PC-9 (cell line): ENCODE measurements at regions not wholly inside any gene's neighbourhood (a gene's known extent, or its start where the extent isn't known, plus 50 kb on each side); places are given as distances from the start of the nearest gene placed in this dataset.

Source experiments
- BruUV-seq: library from RNA; stranded (reverse); fragments of 400-500 nt; replicated peaks from 2 replicates; lab custom pipeline; 2021; lab: Mats Ljungman, UMichigan
- CTCF ChIA-PET: fragments of 300-600 bp; sonication (Branson Sonifier 250); formaldehyde crosslinking; loops from one replicate; lab custom pipeline; 2022; ENCODE audit warnings: antibody characterized with exemption; lab: Charles Lee
- POLR2A ChIA-PET: fragments of 300-600 bp; sonication (Branson Sonifier 250); formaldehyde crosslinking; loops from one replicate; lab custom pipeline; 2022; ENCODE audit warnings: antibody characterized with exemption; ENCODE audit not compliant: unreplicated experiment; lab: Charles Lee
- DNase-seq, 2 experiments: peaks; one replicate each; pipeline versions ENCODE4 v3.0.0 to v3.0.0-alpha.2; 2015 to 2022; ENCODE audit warnings: mixed read lengths in 1 of 2
- H2AFZ ChIP-seq: fragments of 200-600 bp; sonication (generic); 2 replicates; pipeline ENCODE4 v1.8.1; 2017; ENCODE audit warnings: antibody characterized with exemption
- H3F3A ChIP-seq: fragments of 200-600 bp; sonication (generic); 2 replicates; pipeline ENCODE4 v1.8.1; 2017; ENCODE audit warnings: antibody characterized with exemption, mild to moderate bottlenecking, low read depth; ENCODE audit not compliant: insufficient read depth
- H3K27ac ChIP-seq: fragments of 200-600 bp; sonication (generic); 2 replicates; pipeline ENCODE4 v1.6.1; 2016; ENCODE audit warnings: mixed run types
- H3K27me3 ChIP-seq: fragments of 200-600 bp; sonication (generic); 2 replicates; pipeline ENCODE4 v1.6.1; 2016; ENCODE audit warnings: low read depth, mixed run types; ENCODE audit not compliant: insufficient read depth
- H3K36me3 ChIP-seq: fragments of 200-600 bp; sonication (generic); 2 replicates; pipeline ENCODE4 v1.6.1; 2016; ENCODE audit warnings: low read depth, mixed run types
- H3K4me1 ChIP-seq: fragments of 200-600 bp; sonication (generic); replicated peaks from 2 replicates; pipeline ENCODE4 v1.6.1; 2016; ENCODE audit warnings: mixed run types; ENCODE audit not compliant: insufficient read depth
- H3K4me2 ChIP-seq: fragments of 200-600 bp; sonication (generic); 2 replicates; pipeline ENCODE4 v1.6.1; 2017; ENCODE audit warnings: mixed run types
- H3K4me3 ChIP-seq: fragments of 200-600 bp; sonication (generic); 2 replicates; pipeline ENCODE4 v1.6.1; 2016; ENCODE audit warnings: mixed run types
- H3K79me2 ChIP-seq: fragments of 200-600 bp; sonication (generic); 2 replicates; pipeline ENCODE4 v1.6.1; 2017; ENCODE audit warnings: low read depth, mixed run types
- H3K9me2 ChIP-seq: fragments of 200-600 bp; sonication (generic); 2 replicates; pipeline ENCODE4 v1.8.1; 2017; ENCODE audit warnings: mild to moderate bottlenecking; ENCODE audit not compliant: insufficient read depth
- H3K9me3 ChIP-seq: fragments of 200-600 bp; sonication (generic); 2 replicates; pipeline ENCODE4 v1.8.1; 2016; ENCODE audit warnings: low read depth; ENCODE audit not compliant: insufficient read depth
- H4K20me1 ChIP-seq: fragments of 200-600 bp; sonication (generic); 2 replicates; pipeline ENCODE4 v1.8.1; 2017; ENCODE audit not compliant: insufficient read depth
- EZH2 ChIP-seq: fragments of 200-600 bp; sonication (generic); IDR thresholded peaks from 2 replicates; pipeline ENCODE4 v1.8.0; 2017; ENCODE audit warnings: antibody characterized with exemption, low read depth
- intact Hi-C: fragments of 100-400 bp; cut with micrococcal nuclease; formaldehyde crosslinking; loops from one replicate; pipeline ENCODE4 v1.10.0; 2022; ENCODE audit not compliant: unreplicated experiment
- TF ChIP-seq, protein P1 (sequence below): fragments of 200-600 bp; sonication (generic); conservative IDR thresholded peaks from 2 replicates; pipeline ENCODE4 v1.6.1; 2017; ENCODE audit warnings: mixed run types, antibody characterized with exemption, mild to moderate bottlenecking, moderate library complexity

DNA sequence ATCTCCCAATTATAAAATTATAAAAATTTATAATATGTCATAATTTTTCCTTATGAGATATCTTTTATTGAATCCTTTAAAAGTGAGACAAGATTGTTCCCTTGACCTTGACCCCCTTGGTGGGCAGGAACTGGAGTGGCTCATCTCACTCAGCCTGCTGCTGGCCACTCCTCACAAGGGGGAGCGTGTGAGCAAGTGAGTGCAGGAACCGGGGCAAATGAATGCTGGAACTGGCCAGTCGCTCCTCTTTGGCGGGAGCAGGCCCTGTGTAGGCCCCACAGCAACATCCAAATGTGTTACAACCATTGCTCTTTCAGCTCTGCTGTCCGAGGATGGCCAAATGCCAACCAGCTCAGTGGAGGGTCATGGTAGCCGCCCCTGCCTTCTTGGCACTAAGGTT lies 178.8 kb downstream of the ETNK1 start:
- peaks cover 9% of the 10 kb centered on the region; the same call in 1 of the 2 replicates for H3K27me3 ChIP-seq
- ChIA-PET POLR2A (no interaction called here), CTCF (no interaction called here)
- no peak overlapping the region for H2AFZ ChIP-seq
- no peak for DNase-seq
- no peak overlapping the region for H3K4me2 ChIP-seq
- H3K9me2 ChIP-seq: no peaks in the 10 kb centered on the region
- no peak overlapping the region for H3K27ac ChIP-seq
- H3K79me2 ChIP-seq: no peaks in the 10 kb centered on the region
- TF ChIP-seq, protein P1, sequence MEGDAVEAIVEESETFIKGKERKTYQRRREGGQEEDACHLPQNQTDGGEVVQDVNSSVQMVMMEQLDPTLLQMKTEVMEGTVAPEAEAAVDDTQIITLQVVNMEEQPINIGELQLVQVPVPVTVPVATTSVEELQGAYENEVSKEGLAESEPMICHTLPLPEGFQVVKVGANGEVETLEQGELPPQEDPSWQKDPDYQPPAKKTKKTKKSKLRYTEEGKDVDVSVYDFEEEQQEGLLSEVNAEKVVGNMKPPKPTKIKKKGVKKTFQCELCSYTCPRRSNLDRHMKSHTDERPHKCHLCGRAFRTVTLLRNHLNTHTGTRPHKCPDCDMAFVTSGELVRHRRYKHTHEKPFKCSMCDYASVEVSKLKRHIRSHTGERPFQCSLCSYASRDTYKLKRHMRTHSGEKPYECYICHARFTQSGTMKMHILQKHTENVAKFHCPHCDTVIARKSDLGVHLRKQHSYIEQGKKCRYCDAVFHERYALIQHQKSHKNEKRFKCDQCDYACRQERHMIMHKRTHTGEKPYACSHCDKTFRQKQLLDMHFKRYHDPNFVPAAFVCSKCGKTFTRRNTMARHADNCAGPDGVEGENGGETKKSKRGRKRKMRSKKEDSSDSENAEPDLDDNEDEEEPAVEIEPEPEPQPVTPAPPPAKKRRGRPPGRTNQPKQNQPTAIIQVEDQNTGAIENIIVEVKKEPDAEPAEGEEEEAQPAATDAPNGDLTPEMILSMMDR: no peak
- TF ChIP-seq EZH2: no peak
- H3F3A ChIP-seq: no peaks in the 10 kb centered on the region
- intact Hi-C loops: loop anchor here (1.0 kb wide), 1 partner anchor 19 kb away; no protein-coding TSS in a partner anchor
- BruUV-seq: no TSS peak
- no peak overlapping the region for H3K4me3 ChIP-seq
- H3K9me3 ChIP-seq: no peaks in the 10 kb centered on the region
- no peaks in the 10 kb centered on the region for H3K36me3 ChIP-seq
- H4K20me1 ChIP-seq: no peaks in the 10 kb centered on the region
- no peaks in the 10 kb centered on the region for H3K4me1 ChIP-seq

DNA sequence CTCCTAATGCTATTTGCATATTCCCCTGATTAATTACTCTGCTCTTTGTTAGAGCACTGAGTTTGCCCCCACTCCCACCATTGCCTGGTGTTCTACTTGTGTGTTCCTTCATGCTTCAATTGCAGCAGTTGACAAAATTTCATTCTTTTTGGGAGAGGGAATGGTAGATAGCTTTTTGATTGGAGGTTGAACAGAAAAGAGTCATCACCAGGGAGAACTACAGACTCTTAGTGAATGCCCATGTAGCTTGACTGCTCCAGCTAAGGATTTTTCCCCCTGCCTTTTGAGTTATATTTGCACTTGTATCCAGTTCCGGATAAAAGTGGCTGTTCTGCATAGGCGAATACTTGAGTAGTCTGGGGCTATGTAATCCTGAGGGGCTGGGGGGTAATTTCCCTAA lies 183.9 kb downstream of the ETNK1 start:
- Histone ChIP-seq H3K36me3 (no peaks in the 10 kb centered on the region), H3K27me3 (no peaks in the 10 kb centered on the region; the same call in 1 of the 2 replicates), H3K9me2 (no peaks in the 10 kb centered on the region), H3K9me3 (no peaks in the 10 kb centered on the region), H4K20me1 (no peaks in the 10 kb centered on the region), H2AFZ (no peak overlapping the region), H3F3A (no peaks in the 10 kb centered on the region), H3K27ac (no peak overlapping the region), H3K79me2 (no peaks in the 10 kb centered on the region), H3K4me2 (no peak overlapping the region), H3K4me3 (no peak overlapping the region), H3K4me1 (no peaks in the 10 kb centered on the region)
- intact Hi-C loops: no loop called here
- ChIA-PET CTCF (no interaction called here), POLR2A (no interaction called here)
- TF ChIP-seq EZH2: no peak
- TF ChIP-seq, protein P1: no peak
- no TSS peak for BruUV-seq
- DNase-seq: no peak

DNA sequence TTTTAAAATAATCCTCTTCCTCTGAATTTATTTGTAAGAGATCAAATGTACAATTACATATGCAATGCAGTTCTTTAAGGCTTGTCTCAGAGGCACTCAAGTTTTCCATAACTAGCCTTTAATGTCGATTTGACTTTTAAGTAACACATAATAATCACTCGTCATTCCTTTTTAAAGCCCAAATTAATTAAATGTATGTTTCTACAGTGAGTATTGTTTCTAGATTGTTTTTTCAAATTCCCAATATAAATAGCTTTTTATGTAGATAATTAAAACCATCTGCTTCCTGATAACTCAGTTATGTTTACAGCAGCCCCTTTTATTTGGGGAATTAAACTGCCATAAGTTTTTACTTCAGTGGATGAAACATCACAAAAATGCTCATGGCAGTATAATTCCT lies 185.1 kb downstream of the ETNK1 start:
- DNase-seq: no peak
- POLR2A ChIA-PET: no interaction called here
- no TSS peak for BruUV-seq

More for the DNA sequence above, 185.1 kb downstream of the ETNK1 start:
- no peaks in the 10 kb centered on the region for H3K9me3 ChIP-seq
- intact Hi-C loops: no loop called here
- H3K4me3 ChIP-seq: no peak overlapping the region
- no peak overlapping the region for H3K27ac ChIP-seq
- no peak overlapping the region for H3K4me2 ChIP-seq
- no peaks in the 10 kb centered on the region for H4K20me1 ChIP-seq
- no peaks in the 10 kb centered on the region for H3K36me3 ChIP-seq
- no peaks in the 10 kb centered on the region for H3K9me2 ChIP-seq
- H3K4me1 ChIP-seq: no peaks in the 10 kb centered on the region
- no peak overlapping the region for H2AFZ ChIP-seq
- CTCF ChIA-PET: no interaction called here
- H3K79me2 ChIP-seq: no peaks in the 10 kb centered on the region
- TF ChIP-seq, protein P1: no peak
- TF ChIP-seq EZH2: no peak
- H3K27me3 ChIP-seq: no peaks in the 10 kb centered on the region; the same call in 1 of the 2 replicates
- no peaks in the 10 kb centered on the region for H3F3A ChIP-seq
